ENCODE measurements at regions not wholly inside any gene's neighbourhood (a gene's known extent, or its start where the extent isn't known, plus 50 kb on each side); places are given as distances from the start of the nearest gene placed in this dataset.
"Not testable (repeated sequence)": the region's sequence is repeated elsewhere in the genome, so short reads cannot be mapped to it uniquely, and the experiment has no call there.

DNA sequence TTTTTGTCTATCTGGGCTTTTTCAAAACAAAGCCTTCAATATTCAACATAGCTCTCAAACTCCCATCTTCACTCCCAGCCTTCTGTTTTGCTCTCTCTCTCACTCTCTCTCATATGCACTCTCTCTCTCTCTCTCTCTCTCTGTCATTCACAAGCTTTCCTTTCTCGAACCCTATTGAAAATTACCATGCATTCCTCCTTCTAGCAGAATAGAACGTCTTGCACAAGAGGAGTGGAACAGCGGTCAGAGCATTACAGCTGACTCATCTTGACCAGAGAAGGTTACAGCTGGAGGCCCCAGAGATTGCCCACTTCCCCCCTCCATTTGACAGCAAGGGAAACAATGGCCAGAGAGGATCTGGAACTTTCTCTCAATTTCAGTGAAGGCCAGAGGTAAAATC is 51.0 kb upstream of the LIFR start:
- DNase-seq (ENCODE audit: low read depth, low spot score) = peak; percentile 83

DNA sequence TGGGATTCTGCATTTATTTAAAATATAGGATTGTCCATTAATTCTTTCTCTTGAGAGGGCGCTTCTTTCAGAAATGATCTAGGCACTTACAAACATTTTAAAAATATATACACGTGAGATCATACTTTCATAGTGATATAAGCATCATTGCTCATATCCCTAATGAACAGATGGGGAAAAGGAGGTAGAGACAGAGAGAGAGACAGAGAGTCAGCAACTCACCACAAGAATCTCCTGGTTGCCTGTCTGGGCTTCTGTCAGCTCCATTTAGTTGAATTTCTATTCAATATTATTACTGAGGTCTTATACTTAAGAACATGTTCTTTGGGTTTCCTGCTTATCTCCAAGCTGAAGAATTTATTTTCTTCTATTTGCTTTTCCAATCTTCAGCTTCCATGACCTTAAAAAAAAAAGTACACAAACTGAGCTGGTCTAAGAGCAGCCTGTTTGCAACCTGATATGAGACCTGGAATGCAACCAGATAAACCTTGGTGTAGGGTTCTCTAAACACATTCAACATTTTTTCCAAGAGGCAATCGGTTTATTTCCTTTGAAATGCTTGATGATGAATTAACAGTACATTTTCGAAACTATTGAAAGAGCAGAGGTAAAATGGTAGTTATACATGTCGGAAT is 51.6 kb upstream of the LIFR start:
- peak; percentile 77 for DNase-seq (ENCODE audit: low read depth, low spot score)

DNA sequence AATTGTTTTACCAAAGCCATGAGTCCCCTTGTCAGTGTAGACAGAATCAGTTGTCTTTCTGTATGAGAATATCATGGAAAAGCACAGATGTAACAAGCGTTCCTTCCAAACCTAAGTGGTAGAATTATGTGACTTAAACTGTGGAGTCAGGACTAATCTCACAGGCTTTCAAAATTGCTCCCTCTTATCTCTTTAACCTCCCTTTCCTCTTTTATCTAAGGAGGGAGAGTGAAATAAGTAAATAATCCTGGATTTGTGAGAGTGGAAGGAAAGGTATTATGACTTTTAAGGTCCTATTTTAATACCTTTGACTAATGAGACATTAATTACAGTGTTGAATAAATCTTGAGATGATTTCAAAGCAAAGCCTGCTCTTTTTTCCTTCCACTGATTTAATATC is 52.4 kb upstream of the LIFR start:
- DNase-seq (ENCODE audit: low read depth, low spot score) = no peak

DNA sequence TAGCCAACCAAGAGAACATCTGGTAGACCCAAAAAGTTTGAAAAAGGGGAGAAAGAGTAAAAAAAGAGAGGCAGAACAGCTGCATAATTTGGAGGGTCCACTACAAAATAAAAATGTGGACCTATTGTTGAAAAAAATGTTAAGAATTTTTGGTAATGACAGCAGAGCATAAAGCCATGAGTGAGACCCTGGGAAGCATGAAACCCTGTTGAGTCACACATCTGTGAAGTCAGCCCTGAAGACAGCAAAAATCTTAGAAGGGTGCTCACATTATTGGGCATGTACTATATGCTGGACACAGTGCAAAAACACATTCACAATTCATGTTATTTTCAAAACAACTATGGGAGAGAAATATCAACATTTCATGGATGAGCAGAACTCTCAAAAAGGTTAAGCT is 56.4 kb upstream of the LIFR start:
- DNase-seq (ENCODE audit: low read depth, low spot score) = no peak

DNA sequence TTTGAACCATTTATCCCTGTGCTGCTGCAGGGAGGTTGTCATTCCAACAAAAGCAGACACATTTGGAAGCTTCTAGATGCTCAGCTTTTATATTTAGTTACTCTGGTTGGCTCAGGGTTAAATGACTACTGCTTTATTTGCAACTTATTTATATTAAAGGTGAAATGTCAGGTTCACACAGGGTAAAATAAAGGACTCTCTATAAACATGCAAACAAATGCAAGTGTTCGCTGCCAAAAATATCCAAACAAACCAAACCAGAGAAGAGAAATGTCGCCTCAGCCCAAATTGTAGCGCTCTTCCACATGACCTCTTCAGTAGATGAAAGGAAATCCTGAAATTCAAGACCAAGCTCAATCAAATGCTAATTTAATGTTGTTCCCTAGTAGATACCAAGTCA is 57.0 kb upstream of the LIFR start:
- DNase-seq (ENCODE audit: low read depth, low spot score) = no peak

DNA sequence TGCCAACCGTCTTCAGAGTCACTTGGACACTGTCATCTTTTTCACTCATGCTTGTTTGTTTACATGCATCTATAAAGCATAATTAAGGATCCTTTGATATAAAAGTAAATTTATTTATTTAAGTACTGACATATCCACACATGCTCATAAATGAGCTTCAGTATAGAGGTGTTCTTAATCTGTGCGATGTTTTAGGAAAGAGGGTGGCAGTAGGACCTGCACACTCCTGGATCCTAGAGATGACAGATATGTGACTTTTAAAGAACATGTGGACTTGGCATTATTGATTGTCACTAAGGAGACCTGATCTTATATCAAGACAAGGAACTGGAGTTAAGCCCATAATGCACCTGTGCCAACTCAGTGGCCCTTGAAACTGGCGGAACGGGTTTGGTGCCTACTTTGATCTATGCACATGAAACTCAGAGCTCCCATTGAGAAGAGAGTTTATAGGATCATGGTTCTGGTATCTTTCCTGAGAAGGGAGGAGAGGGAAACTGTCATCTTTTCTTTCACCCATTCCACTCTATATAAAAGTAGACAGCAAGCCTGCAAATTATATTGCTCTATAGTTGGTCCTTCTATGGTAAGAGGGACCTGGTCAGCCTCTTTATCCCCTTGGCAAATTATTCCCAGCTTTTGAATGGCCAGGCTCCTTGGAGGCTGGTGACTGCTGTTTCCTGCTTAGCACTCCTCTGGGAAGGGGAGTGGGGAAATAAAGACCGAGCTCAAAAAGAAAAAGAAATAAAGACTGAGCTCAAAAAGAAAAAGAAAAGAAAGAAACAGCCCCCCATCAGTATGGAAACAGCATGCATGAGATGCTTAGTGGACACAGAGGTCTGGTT is 57.8 kb upstream of the LIFR start:
- no peak for DNase-seq (ENCODE audit: low read depth, low spot score)

DNA sequence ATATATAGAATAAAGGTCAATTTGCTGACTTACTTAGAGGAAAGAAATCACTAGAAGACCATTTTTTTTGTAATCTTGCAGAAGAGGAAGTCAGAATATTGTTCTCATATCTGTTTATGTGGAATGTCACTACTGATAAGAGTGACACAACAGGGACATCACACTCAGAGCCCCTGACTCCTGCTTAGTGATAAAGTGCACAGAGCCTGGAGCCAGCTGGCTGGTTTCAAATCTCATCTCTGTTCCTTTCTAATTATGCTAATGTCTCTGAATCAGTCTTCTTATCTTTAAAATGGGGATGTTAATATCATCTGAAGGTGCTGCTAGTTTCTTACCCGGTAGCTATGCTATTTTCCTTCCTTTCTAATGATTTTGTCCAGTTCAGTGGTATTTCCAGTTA is 58.6 kb upstream of the LIFR start:
- no peak for DNase-seq (ENCODE audit: low read depth, low spot score)

DNA sequence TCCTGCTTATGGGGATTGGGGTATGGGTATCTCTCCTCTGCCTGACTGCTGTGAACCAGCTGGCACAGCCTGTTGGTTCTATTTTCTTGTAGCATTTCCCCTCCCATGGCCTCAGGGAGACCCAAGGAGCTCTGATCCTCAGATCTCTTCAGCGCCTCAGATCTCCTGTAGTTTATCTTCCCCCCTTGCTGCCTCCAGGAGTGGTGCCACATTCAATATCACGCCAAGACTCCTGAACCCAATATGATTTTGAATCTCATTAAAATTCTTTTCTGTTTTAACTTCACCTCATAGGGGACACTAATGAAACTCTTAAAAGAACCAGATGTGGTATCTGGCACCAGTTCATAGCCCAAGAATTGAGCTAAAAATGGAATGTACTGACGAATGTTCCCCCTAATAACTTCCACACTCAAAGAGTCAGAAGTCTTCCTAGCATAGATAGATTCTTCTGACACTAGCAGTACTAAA is 59.6 kb upstream of the LIFR start:
- no peak for DNase-seq (ENCODE audit: low read depth, low spot score)

DNA sequence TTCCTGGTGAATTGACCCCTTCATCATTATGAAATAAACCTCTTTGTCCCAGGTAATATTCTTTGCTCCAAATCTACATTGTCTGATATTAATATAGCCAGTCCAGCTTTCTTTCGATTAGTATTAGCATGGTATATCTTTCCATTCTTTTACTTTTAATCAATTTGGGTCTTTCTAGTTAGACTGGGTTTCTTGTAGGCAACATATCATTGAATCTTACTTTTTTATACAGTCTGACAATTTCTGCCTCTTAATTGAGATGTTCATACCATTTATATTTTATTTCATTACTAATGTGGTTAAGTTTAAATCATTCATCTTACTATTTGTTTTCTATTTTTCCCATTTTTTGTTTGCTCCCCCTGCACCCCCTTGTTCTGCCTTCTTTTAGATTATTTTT is 61.7 kb upstream of the LIFR start:
- DNase-seq (ENCODE audit: low read depth, low spot score) = no peak

DNA sequence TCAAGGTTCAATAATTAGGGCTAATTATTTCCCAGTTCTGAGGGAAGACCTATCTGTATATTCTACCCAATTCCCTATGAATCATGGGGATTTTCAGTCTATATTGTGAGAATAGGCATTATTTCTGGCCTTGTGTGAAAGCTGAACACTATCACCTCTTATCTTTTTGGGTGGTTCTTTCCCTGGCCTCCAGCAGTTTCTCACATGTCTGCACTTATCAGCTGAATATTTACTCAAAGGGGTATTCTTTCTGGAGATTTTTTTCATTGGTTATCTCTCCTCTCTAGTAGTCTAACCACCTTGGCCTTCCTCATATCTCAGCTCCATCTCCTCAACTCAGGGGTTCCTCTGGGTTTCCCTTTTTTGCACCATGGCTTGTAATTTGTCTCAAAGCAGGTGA is 64.9 kb upstream of the LIFR start:
- DNase-seq (ENCODE audit: low read depth, low spot score) = no peak

DNA sequence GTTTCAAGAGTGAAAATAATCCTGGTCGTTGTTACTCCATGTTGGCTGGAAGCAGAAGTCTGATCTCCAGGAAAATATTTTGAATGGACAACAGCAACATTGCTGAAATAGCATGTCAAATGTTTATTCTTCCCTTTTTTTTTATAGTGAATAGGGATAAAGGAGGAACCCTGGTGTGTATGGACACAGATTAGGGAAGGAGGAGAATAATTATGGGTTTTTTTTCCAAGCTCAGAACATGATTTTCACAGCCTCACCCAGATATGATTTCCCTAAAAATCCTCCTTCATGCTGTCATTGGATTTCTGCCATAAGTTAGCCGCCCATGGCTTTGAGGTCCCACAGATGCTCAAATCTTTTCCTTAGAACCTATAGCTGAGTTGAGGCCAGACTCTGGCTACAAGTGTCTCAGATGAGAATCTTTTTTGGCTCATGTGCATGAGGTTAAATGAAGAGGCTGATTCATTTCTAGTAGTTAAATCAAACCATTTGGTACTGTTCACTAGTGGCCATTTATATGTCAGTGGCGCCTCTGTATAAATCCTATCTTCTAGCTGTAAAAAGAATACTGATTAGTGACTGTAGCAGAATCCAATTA is 65.5 kb upstream of the LIFR start:
- no peak for DNase-seq (ENCODE audit: low read depth, low spot score)

DNA sequence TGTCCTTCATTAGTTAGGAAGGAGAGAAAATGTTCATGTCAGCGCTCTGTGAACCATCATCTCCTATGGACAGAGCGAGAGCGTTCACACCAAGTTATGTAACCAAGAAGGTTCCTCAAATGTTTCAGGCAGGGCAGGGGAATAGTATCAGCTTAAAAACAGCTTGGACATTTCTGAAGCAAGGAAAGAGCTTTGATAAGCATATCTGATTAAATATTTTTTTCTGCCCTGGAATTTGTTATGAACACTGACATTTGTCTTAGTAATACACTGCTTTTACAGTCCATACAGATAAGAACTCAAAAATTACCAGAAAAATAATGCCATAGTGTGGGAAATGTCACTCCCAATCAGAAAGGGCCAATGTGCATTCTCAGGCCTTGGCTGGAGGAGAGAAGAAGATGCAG is 66.3 kb upstream of the LIFR start:
- no peak for DNase-seq (ENCODE audit: low read depth, low spot score)

DNA sequence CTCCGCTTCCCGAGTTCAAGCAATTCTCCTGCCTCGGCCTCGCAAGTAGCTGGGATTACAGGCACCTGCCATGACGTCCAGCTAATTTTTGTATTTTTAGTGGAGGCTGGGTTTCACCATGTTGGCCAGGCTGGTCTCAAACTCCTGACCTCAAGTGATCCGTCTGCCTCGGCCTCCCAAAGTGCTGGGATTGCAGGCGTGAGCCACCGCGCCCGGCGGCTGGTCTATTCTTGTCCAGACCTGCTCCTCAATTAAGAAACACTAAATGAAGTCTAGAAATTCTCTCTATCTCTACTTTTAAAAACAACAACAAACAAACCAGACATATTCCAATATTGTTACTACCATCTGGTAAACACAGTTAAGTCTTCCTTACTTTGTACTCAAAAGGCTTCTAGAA is 68.1 kb upstream of the LIFR start:
- not testable (repeated sequence) for DNase-seq (ENCODE audit: low read depth, low spot score)

DNA sequence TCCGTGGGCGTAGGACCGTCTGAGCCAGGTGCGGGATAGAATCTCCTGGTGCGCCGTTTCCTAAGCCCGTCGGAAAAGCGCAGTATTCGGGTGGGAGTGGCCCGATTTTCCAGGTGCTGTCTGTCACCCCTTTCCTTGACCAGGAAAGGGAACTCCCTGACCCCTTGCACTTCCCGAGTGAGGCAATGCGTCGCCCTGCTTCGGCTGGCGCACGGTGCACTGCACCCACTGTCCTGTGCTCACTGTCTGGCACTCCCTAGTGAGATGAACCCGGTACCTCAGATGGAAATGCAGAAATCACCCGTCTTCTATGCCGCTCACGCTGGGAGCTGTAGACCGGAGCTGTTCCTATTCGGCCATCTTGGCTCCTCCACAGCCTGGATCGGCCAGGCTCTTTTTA is 74.9 kb upstream of the LIFR start:
- not testable (repeated sequence) for DNase-seq (ENCODE audit: low read depth, low spot score)

DNA sequence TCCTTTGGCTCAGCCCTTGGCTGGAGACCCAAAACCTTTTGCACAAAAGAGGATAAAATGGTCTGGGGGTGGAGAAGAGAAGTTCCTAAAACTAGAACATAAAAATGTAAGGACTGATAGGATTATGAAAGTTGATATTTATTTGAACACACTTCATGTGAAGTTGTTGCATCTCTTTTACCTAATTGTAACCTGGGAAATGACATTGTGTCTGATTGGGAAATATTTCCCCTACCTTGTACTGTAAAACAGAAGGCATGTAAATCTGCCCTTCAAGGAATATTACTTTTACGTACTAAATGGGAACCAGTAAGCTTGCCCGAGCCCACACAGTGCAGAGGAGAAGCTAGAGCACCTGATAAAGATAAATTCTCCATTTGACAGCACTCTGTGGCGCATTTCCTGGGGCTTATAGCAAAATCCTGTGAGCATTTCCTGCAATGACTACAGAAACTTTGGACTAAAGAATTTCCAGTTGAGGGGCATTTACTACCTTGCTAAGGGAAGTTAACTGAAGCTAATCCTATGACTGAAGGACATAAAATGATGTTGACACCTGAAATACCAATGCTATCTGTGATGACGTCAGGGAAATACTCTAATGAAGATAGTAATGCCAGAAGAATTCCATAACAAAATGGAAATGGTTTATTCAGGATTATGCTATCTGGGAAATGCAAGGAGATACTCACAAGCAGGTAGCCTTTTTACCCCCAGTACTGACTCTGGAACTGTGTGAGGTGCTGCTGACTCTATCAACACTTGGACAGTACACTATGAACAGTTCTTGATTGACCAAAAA is 78.3 kb upstream of the LIFR start:
- DNase-seq (ENCODE audit: low read depth, low spot score) = no peak

DNA sequence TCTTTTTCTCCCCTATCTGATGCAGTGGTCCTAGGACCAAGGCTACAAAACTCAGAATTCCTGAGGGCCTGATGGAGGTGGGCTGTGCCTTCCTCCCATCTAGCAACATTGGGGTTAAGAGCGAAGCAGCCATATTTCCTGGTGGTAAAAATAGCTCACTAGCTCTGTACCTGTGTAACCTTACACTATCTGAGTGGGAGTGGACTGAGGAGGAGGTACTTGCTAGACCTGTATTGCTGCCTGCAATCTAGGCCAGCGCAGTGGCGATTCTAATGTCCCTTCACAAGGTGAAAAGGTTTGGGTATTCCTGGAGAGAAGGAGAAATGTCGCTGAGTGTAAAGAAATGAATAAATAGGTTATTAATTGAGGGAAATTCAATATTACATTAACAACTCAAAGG is 80.2 kb upstream of the LIFR start:
- no peak for DNase-seq (ENCODE audit: low read depth, low spot score)

DNA sequence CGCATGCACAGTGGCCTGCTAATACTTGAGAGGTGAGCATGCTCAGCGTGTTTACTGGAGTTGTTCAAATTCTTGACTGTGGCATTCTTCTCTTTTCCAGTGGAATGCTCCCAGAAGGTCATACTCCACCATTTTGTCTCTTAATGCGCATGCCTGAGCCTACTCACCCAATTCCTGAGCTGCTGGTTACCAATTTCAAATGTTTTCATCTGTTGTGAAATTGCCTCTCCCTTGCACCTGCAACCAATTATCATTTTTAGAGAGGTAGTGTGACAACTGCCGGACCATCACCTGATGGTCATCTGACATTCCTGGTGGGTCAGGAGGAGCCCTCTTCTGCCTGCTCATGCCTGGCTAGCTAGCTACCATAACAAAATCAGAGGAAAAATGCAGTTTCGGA is 82.2 kb upstream of the LIFR start:
- no peak for DNase-seq (ENCODE audit: low read depth, low spot score)

DNA sequence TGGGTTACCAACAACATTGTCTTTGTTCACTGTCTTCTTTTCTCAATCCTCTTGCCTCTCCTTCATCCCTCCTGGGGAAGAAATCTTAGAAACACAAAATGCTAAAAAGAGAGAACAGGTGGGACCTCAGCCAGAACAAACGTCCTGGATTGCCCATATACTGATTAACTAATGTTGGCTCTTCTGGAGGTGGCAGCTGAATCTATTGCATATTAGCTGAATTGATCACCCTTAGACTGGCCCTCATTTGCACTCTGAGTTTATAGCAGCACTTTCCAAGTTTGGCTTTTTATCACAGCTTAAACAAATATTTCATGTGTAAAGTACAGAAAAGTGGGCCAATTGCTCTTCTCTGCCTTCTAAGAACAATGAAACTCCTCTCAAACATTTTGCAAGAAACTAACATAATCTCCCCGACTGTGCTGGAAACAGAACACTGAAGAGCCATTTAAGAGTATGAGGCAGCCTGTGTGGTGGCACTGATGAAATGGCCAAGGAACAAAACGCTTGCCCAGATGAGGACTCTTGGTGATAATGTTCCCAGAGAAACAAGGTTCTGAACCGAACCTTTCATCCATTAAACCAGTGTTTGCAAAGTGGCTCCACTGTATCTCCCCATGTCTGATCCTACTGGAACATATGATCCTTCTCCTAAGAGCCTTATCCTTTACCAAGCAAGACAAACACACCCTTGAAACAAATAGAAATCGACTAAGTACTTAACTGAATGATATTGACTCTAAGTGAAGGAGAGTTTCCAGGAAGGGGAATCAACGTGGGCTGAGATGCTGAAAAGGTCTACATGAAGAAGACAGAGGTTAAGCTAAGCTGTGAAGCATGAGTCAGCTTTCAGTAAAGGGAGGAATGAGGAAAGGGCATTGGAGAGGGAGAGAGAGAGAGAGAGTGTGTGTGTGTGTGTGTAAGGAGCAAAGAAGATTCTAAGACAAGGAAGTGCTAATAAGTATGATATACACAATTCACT is 83.2 kb upstream of the LIFR start:
- DNase-seq (ENCODE audit: low read depth, low spot score) = no peak

DNA sequence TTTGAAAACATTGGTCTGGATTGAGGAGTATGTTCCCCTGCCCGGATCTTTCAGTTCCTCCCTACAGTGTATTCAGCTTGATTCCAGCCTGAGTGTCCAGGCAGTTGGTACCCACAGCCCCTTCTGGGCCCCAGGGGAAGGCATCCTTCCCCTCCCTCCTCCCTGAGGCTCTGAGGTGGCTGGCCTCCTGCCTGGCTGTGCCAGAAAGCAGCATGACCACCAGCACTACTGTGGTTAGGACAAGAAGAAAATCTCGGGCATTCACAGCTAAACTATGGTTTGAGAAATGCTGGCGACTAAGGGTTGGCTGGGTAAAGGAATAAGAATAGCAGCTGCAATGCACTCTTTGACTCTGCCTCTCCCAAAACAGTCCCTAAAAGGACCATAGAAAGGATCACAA is 84.6 kb upstream of the LIFR start:
- peak; percentile 88 for DNase-seq (ENCODE audit: low read depth, low spot score)

DNA sequence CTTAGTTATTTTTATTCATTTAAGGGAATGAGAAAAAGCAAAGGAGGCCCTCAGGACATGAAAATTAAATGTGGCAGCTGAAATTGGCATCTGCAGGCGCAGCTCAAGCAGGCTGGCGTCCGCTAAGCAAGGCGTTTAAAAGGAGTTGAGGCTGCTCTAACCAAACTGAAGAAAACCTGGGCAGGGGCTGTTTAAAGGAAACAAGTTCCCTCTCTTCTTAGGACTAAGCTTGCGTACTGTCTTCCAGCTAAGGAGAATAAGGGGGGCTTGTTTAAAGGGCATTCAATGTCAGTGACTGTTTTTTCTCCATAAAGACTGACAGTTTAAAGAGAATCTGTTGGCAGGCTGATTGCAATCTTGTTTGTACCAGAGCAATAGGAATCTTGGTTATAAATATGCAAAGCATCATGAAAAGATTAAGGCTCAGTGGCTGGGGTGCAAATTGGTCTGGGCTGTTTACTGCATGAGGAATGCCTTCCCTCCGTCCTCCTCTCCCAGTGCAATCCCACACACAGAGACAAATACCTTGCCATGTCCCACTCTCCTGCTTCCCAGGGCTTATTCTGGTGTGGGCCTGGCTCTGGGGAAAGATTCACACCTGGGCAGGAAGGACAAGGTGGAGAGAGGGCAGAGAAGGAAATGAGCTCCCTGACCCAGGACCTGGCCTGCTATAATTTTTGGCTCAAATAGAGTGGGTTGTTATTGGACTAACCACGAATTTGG is 85.9 kb upstream of the LIFR start:
- peak; percentile 43 for DNase-seq (ENCODE audit: low read depth, low spot score)

Data from astrocyte of the hippocampus (primary cell).